SIG-M5 (cell line): ENCODE measurements at regions not wholly inside any gene's neighbourhood (a gene's known extent, or its start where the extent isn't known, plus 50 kb on each side); places are given as distances from the start of the nearest gene placed in this dataset.

ENCODE experiments used
- DNase-seq: peaks from one replicate; lab custom pipeline; 2025; lab: John Stamatoyannopoulos, UW

DNA sequence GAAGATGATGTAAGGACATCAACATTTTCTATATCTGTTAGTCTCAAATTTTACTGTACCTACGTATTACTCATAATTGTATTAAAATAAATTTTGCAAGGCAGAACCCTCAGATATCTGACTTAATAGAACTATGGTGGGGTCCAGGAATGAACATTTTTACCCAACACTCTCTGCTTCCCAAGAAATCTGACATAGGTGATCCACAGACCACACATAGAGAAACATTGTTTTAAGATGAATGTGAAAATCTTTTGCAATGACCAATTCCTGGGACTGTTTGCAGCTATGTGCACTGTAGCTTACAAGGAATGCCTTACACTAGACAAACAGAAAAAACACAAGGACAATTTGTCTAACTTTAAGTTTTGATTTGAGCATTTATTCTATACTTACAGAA is 645.6 kb upstream of the ADGRL2 start:
- no peak for DNase-seq

DNA sequence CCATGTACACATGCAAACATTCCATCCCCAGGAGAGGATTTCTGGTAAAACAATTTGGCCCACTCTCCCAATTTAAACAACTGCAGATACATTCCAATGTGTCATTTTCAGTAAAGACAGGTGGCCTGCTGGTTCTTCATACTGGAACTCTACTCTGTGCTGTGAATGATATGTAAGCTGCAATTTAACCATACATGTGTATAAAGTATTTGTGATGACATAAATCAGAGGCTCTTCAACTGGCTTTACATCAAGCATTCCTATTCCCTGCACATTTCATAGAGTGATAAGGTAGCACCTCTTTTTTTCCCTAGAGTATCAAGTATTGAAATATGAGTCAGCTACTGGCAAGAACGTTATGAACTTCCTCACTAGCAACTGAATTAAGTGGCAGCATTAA is 649.5 kb upstream of the ADGRL2 start:
- DNase-seq: no peak

DNA sequence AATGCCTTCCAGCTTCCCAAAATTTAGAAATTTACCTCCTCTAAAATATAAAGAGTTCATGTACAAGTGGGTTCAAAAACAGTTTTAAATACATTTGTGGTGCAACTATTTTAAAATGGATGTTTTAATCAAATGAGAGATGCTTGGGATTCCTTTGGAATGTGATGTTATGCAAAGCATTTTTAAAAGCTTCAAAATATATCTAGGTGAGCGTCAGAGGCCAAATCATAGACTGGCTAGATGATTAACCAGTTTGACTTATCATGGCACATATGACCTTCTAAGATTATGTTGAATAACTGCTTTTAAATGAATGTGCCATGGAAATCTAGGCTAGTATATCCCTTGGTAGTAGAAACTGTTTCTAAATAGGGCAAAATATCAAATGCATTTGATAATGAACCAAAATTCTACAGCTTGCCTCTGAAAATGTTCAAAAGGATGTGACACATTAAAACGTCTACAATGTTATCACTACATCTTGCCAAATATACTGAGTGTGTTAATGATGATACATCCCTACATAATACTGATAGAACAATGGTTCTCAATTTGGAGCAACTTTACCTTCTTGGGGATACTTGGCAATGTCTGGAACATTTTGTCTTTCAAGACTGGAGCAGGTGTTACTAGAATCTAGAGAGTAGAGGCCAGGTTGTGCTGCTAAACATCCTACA is 650.9 kb upstream of the ADGRL2 start:
- DNase-seq: no peak

DNA sequence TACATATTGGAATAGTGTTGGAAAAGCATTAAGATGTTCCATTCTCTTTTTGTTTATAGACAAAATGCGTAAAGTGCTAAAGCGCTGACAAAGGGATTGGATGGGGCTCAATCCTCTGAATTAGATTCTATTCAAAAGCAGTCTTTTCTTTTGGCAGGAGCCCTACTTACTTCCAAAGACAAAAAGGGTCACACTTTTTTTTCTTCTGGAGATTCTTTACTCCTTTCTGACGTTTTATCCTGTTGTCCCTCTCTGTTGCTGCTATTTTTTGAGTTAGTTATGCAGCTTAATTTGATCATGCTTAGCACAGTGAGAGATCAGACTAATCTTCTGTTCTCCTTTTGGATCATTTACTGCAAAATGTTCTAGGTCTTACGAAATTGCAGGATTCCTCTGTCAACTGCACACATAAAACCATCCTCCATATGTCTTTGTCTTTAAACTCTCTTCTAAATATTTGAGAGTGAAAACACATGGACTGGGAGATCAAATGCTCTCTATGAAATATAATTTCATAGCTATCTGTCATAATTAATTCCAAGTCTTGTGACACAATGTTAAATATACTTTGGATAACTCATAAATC is 656.4 kb upstream of the ADGRL2 start:
- DNase-seq: no peak

DNA sequence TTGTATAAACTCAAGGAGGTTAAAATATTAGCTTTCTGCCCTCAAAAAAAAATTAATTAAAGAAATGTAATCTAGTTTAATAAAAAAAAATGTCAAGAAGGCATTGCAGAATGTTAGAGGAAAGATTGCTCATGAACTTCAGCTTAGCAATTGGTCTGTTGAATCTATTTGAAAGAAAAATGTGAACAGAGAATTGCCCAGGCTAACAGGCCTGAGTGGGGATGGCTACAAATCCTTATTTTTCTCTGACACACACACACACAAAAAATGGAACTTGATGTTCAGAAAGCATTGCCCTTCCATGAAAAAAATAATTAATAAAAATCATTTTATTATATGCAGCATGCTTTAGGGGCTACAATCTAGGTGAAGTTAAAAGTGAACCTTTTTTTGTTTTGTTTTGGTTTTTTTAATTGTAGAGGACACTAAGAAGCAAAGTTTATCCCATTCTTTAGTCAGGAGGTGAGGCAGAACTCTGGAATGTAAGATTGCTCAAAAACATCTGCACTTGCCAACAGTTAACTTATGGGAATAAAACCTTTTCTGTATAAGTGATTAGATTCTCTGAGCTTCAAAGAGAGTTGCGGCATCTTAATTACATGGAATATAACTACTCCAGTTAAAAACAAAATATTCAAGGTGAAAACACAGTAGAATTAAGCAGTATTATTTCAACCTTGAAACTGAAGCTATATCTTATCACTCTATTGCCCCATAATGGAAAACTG is 658.5 kb upstream of the ADGRL2 start:
- no peak for DNase-seq

DNA sequence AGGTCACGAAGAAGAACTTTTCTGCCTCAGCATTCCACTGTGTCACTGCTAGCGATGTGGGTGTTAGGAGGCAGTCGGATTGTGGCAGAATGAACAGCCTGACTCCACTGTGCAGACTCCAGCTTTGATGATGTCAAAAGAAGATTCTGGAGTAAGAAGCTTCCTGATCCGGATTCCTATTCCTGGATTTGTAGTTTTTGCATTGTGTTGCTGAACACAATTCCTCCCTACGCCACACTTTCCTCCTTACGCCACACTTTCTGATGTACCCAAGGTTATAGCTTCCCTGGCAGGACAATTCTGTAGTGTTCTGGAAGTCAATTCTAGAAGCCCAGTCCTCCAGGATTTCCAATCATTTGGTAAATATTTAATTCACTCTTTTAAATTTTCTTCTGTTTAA is 665.2 kb upstream of the ADGRL2 start:
- no peak for DNase-seq

DNA sequence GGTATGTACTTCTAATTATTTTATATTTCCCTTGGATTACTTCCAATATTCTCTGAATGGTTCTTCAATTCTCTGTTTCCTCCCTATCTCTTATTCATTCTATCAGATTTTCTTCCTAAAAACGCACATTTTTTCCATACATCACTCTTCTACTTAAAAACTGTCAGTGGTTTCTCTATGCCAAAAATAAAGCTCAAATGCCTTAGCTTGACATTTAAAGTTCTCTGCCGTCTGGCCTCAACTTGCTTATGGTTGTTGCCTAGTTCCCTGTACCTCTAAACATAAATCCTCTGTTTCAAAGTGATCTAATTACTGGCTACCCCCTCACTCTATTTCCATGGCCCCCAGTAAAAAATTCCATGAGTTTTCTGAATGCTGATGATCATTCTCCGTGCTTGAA is 671.0 kb upstream of the ADGRL2 start:
- no peak for DNase-seq

DNA sequence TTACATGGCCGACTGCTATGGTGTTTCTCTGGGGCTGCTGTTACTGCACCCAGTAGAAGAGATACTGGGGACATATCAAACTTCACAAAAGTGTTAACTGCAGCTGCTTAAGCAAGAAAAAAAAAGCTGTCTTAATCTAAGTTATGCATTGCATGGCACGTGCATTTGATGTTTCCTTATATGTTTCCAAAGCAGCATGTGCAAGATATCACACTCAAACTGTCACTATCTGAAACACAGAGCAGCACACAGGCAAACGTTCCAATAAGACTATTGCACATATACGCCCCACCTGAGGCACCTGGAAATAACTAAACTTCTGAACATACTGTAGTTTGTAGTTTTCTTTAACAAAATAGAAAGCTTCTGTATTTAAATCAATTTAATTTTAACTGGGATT is 671.4 kb upstream of the ADGRL2 start:
- DNase-seq: no peak

DNA sequence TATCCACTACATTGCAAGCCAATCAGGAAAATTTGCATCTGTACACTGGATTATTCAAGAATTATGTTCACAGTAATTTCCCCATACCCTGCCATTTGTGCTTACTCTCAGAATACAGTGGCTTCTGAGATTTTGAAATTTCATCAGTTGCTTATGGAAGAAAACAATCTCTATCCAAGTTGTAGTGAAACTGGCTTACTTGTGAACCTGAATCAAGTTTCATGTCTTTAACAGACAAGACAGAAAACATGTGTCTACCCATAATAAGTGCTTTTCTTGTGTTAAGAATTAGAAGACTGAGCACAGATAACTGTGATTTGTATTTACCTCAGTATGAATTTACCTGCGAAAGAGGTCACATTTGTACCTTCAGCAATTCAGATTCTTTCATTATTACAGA is 672.7 kb upstream of the ADGRL2 start:
- no peak for DNase-seq

DNA sequence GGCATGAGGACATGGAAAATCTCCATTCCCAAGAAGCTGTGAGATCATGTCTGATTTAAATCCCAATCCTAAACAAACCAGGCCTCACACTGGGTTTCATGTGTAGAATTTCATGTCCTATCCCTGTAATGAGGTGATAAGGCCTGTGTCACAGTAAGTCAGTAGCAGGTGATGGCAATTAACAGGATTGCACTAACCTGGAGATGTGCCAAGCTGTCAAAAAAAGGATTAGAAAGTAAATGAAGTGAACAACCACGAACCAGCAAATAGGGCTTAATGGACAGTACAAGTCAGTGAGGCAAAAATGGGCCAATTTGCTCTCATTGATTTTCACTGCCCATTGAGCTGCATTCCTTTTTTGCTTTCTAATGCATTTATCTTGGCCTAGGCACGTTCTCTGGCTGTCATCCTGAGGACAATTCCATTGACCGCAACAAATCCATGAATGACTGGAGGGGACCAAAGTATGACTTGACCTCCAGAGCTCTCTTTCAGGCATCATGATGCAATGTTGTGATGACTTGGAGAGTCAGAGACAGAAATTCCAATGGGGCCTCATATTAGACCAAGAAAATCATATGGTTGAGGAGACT is 673.6 kb upstream of the ADGRL2 start:
- DNase-seq: no peak

DNA sequence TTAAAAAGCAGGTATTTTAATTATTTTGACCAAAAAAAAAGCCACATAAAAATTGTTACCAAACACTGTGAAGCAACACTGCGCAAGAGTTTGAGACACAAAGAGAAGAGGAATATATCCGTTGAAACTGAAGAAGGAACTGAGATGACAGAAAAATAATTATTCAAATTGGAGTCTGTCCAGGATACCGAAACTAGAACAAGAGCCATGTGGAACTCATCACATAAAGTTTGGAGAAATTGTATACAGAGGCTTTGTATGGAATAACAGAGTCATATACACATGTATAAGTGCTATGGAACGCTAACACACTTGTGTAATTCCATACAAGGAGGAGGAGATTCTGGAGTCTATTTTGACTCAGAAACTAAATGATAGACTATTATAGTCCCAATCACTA is 675.1 kb upstream of the ADGRL2 start:
- no peak for DNase-seq

DNA sequence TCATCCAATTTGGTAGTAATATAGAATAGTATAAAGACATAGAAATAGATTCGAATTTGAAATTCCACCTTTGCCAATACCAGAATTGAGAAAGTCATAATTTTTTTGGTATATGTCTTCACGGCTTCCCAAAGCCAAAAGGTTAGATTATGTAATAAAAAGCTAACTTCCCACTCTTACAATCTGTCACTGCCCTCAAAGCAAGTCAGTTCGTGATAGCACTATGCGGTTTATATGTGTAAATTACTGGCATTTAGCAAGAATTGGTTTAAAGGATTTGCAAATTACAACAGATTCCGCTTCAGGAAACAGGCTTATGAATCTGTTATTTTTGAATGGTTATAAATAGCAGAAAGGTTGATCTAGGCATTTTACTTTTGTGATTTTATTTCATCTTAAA is 679.4 kb upstream of the ADGRL2 start:
- no peak for DNase-seq

DNA sequence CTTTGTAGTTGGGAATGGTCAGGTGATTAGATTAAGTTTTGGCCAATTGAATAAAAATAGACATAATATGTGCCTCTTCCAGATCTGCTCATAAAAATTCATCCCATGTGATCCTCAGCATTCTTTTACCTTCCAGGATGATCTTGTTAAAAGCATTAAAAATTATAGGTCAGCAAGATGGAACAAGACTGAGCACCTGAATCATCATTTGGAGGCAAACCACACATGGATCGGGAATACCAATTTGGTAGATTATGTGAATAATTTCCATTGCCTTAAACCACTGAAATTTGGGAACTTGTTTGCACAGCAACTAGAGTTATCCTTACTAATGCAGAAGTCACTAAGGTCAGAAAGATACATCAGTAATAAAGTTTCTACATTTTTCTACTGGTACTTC is 681.4 kb upstream of the ADGRL2 start:
- DNase-seq: no peak

DNA sequence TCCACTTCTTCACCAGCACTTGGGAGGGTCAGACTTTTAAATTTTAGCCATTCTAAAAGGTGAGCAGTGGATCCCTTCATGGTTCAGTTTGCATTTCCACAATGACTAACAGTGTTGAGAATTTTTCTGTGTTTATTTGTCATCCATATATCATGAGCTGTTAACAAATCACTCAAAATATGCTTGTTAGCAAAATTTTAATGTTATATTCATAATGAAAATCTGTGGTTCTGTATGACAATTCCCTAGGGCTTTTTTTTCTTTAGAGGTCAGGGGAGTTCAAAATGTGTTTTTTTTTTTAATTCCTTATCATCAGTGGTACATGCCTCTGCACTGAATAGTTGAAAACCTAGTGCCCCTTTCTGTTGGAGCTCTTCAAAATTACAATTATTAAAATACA is 682.2 kb upstream of the ADGRL2 start:
- no peak for DNase-seq

DNA sequence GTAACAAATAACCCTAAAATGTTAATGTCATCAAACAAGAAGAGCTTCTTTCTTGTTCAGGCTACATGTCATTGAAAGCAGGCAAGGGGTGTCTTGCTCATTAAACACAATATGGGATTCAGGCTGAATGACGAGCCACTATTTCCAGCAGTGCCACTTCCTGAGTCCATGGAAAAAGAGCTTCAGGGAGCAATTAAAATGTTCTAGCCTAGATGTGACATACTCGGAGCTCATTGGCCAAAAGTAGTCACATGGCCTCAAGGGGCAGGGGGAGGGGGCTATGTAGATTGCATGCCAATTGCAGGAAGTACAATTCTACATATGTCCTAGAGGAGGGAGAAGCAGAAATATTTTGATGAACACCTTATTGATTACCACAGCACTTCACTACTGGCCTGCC is 685.3 kb upstream of the ADGRL2 start:
- DNase-seq: no peak

DNA sequence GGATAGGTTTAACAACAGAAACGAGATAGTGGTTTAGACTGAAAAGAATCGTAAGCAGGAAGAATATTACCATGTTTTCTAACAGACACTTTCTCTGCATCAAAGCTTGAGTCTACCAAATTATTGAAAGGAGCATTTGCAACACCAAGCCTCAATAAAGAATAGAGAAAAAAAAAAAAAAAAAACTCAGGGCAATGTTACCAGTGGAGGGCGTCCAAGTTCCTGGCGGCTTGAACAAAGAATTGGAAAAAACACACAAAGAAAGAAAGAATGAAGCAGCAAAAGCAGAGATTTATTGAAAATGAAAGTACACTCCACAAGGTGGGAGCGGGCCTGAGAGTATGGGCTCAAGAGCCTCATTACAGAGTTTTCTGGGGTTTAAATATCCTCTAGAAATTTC is 686.5 kb upstream of the ADGRL2 start:
- no peak for DNase-seq

DNA sequence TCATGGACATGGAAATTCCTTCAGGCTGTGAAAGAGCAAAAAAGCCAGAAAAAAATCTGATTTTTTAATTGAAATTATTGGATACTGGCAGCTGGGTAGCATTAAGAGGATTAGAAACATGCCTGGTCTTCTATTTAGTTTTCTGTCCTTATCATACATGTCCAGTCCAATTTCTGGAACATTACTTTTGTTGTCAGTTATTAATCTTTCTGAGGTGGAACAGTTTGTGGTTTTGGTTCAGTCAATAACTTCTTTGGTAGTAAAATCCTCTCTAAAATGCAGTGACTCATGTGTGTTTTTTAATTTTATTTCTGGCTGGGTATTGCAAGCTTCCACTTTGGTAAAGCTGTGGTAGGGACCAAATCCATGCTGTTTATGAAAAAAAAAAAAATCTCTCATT is 687.0 kb upstream of the ADGRL2 start:
- no peak for DNase-seq

DNA sequence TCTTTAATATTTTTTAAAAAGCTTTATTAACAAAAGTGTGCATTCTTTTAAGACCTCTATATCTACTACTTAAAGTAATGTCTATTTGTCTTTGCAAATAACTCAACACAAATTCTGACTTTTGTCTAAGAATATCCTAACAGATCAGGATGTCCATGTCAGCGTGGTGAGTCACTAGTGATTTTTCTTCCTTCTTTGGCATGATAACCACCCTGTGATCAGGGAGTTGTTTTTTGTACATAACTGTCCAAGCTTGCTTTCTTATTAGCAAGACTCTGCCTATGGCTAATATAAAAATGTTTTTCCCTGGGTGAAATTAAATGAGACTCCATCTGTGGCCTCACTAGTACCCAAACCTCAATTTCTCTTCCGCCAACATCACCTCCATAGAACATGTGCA is 688.9 kb upstream of the ADGRL2 start:
- no peak for DNase-seq

DNA sequence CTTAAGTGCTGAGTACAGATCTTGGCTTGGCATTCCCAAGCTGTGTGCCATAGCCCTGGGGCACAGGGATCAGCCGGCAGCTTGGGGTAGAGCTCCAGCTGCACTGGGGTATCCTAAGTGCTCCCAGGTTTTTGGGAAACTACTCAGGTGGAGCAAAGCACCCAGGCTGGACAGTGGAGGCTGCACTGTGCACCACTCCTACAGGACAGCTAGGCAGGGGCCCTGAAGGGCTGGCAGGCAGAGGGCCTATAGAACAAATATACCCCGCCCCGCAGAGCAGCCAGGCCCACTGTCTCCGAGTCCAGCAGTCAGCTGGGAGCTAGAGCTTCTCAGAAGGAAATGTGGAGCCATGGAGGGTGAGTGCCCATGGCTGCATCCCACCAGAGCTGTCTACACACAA is 691.7 kb upstream of the ADGRL2 start:
- DNase-seq: no peak

DNA sequence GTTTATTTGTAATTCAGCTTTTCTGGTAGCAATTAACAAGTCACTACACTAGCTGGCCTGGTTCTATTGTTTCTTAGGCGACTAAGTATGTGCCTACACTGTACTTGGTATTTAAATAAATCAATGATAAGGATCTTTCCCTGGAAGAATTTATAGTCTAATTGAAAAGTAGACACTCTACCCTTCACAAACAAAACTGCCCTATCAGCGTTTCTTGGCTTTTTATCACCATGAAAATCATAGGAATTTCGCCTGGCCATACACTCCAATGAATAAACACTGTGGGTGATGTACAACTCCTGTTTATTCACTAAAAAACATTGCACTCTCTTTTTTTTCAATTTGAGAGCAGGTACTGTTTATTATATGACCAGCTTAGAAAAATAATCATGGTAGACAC is 702.9 kb upstream of the ADGRL2 start:
- no peak for DNase-seq

DNA sequence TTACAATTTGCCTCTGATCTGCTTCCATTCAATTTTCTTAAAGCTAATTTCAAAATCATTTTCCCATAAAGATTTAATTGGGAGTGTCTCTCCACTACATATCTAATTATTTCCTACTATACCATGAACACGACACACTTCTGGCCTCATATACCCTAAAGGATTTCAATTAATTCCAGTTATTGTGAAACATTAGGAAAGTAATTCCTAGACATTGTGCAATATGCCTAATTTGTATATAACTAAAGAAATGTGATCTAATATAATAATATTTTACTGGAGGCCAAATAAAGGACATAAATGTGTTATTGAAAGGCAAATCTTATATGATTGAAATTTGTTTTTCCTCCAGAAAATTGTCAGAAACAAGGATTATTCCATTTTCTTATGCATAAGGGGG is 727.2 kb upstream of the ADGRL2 start:
- DNase-seq: no peak

DNA sequence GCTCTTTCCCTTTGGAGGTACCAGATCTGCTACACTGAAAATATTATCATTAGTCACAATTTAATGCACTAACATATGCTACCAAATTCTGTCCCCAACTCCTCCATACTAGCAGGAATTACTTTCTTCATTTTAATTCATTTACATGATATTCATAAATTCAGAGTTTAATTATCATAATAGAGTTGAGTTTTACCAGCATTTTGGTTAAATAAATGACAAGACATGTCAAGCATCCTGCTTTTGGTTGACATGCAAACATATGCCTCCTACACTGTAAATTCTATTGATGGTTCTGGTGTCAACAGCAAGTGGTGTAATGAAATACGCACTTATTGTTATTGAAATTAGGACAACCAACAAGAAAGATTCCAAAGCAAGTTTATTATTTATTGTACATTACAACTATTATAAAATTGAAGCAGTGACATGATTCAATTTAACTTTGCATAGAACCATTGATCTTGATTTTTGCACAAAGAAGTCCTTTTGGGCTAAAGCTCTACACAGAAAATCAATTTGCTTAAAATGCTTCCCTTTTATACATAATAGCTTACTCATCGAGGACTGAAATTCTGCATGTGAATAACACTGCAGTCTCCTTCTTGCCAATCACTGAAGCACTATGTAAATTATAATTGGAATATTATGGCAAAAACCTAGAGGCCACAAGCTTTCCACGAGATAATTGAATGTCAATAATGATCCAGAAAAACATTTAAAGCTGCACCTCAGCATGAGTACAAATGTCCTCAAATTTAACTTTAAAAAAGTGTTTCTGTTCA is 728.6 kb upstream of the ADGRL2 start:
- DNase-seq: no peak
